T follicular helper cell (primary cell): ENCODE measurements at regions not wholly inside any gene's neighbourhood (a gene's known extent, or its start where the extent isn't known, plus 50 kb on each side); places are given as distances from the start of the nearest gene placed in this dataset.

Experiments
- DNase-seq: peaks from one replicate; pipeline ENCODE4 v3.0.0-alpha.2; 2020; ENCODE audit warnings: low read depth

DNA sequence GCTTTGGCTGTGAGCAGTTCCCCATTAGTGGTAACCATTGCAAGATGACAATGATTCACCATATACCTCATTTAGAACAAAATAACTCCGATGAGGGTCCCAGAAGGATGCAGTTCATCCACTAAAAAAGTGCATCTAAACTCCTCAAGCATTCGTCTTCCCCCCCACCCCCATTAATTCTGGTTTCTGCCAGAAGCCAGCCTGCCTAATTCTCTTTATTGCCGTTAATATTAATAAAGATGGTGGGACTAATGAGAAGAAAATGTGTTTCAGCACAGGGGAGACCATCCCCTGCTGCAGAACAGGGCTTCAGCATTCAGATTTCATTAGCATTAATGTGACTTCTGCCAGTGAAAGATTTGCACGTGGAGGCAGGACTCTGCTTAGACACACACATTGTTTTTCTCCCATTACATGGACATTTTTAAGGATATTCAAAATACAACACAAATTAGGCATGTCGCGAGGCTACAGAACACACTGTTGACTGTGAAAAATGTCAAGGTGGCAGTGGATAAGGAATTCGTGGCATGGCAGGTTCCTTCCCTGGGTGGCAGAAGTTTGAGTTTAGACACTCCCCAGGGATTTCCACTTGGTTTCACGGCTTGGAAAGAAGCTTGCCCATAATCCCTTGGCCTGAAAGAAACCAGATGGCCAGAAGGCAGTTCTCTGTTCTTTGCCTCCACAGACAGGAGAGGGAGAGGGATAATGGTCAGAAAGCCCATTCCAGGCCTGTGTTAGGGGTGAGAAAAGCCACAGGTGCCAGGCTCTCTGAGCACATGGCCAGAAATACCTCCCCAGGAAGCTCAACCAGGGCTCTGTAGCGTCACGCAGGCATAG is 236.5 kb downstream of the FOXO1 start:
- DNase-seq = no peak

DNA sequence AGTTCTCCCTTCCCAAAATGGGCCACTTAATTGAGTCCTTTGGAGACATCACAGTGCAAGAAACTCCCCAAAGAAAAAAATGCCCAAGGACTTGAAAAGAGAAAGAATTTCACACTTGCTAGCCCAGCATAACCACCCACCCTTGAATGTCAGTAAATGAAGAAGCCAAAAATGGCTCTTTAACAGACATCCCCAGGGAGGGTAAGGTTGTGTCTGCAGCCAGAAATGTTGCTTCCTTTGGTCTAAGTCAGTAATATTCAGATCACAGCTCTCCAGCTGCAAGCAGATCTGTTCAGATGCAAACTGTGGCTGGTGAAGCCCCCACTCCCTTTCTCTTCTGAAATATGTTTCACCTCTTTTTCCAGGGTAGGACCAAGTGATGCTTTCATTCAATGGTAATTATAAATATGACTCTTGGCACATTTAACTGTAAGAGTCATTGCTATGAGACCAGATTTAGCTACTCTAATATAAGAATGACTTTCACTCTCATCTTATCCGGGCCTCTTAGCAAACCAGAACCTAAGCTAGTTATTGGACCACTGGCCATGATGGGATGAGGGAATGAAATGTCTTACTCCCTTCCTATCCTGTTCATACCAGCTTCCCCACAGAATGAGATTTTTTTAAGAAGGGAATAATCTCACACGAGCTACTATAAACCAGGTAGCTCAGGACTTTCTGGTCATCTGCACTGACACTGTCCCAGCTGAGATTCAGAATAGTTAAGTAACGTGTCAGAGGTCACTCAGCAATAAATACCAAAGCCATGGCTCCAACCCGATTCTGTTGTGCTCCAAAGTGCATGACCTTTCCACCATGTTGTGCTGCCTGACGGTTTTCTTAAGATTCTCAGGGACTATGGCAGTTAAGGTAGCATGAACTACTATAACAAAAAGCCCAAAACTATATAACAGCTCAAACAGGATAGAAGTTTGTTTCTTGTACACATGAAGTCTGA is 234.1 kb downstream of the FOXO1 start:
- DNase-seq = no peak

DNA sequence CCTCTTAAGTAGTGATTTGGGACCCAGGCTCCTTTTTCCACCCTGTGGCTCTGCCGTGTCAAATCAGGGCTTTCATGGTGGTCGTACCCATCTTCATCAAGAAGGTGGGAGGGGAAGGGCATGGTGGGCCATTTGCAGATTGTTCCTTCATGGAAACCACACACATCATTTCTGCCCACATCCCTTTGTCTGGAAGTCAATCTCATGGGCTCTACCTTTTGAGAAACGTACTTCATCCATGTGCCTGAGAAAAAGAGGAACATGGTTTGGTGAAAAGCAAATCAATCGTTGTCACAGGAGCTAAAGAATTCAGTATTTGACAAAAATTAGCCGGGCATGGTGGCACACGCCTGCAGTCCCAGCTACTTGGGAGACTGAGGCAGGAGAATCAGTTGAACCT is 233.4 kb downstream of the FOXO1 start:
- no peak for DNase-seq

DNA sequence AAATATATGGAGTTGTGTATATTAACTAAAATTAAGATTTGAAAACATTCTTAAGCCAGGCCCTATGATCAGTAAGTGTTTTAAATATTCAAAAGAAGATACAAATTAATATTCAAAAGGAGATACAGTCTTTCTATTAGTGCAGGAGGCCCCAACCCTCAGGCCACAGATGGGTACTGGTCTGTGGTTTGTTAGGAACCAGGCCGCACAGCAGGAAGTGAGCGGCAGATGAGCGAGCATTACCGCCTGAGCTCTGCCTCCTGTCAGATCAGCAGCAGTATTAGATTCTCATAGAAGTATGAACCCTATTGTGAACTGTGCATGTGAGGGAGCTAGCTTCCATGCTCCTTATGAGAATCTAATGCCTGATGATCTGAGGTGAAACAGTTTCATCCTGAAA is 232.9 kb downstream of the FOXO1 start:
- peak; percentile 16 for DNase-seq

DNA sequence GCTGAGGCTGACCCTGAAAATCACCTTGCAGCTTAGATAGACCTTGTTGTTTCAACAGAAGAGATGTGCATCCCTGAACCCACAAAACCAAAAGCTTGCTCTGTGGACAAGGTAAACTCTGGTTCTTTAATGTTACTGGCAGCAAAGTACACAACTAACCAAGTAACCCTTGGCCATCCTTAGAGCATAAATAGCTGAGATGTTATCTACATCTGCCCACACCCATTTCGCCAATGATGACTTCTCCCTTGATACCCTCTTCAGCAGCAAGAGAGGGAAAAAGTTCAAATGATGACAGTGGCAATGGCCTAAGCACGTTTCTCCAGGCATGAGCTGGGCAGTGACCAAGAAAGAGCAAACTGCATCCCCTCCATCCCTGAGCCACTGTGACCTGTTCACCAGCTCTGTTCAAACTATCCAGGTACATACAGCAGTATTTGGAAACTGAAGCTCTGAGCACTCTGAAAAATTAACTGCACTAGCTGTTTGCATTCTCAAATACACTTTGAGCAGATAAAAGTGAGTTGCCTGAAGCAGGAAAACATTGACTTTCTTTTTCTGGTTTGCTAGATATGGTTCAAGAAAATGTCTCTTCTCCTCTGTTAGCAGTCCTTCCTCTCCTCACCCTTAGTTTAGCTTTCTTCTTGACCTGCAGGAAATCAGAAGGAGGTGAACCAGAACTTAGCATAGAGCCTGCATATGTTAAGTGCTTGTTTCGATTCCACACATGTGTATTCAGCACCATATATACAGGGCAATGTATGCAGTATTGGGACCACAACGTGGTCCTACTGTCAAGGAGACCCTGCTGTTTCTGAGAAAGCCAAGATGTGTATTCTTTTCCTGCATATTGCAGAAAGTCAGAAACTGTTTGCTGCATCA is 231.7 kb downstream of the FOXO1 start:
- no peak for DNase-seq

DNA sequence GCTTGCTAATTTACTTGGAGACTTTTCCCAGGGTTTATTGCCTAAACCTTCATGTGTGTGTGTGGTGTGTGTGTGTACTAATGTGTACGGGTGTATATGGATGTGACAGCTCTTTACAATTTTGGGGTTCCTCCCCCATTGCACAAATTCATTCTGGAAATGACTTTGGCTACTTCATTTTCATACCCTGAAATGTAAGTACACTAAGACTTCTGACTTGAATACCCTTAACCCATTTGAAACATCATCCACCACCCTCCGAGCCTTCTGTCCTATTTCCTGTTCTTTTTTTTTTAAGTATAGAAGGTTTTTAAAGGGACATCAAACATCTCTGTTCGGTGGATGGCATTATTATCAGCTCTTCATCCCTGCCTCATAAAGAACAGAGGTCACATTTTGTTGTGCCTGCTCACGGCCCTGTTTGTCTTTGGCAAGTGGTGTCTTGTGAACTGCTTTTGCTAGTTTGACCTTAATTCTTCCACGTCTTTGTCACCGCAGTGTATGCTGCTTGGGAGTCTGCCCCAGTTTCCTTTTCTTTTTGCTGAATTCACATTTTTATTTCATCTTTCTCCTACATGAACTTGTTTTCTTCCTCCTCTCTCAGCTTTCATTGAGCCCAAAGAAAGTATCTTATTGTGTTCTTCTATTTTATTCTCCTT is 228.3 kb downstream of the FOXO1 start:
- DNase-seq = no peak

DNA sequence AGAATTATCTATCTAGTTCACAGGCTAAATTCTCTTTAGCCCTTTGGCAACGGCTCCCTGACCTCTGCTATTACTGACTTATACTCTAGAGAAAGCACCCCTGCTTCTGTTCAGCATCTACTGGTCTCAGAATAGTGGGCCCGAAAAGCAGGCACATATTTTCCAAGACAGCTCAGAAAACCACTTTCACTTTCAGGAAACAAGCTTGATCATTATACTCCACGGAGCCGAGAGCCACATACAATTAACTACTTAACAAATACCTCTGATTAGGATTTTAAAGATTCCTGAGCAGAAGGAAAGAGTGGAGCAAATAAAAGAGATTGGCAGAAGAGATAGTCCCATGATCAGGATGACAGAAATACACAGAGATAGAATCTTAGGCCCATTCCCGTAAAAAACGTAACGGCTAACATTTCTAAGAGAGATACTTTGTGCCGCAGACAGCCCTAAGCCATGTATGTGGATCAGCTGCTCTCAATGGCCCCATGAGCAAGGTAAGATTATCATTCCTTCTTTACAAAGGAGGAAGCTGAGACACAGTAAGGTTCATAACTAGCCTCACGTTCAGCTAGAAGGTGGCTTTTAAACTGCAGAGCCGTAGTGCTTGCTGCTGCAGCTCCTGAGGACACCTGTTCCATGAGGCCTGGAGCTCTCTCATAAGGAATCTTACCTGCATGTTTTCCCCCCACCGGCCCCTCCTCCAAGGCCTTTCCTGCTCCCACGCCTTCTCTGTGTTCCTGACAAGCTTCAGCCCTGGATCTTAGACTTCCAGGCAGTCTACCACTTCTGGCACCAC is 227.2 kb downstream of the FOXO1 start:
- no peak for DNase-seq

DNA sequence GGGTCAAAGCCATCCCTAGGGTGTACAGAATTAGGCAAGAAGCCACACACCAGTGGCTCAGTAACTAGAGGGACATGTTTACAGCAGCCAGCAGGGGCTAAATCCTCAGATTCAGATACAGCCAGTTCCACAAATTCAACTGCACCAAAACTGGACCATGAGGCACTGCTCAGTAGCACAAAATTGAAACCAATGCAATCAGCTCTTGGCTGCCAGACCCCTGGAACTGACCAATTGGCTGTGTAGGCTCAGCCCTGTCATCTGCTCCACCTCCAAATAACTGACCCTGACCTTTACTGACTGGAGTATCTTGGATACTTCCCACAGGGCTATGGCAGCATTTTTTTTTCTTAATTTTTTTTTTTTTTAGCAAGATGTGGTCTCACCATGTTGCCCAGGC is 226.5 kb downstream of the FOXO1 start:
- no peak for DNase-seq

DNA sequence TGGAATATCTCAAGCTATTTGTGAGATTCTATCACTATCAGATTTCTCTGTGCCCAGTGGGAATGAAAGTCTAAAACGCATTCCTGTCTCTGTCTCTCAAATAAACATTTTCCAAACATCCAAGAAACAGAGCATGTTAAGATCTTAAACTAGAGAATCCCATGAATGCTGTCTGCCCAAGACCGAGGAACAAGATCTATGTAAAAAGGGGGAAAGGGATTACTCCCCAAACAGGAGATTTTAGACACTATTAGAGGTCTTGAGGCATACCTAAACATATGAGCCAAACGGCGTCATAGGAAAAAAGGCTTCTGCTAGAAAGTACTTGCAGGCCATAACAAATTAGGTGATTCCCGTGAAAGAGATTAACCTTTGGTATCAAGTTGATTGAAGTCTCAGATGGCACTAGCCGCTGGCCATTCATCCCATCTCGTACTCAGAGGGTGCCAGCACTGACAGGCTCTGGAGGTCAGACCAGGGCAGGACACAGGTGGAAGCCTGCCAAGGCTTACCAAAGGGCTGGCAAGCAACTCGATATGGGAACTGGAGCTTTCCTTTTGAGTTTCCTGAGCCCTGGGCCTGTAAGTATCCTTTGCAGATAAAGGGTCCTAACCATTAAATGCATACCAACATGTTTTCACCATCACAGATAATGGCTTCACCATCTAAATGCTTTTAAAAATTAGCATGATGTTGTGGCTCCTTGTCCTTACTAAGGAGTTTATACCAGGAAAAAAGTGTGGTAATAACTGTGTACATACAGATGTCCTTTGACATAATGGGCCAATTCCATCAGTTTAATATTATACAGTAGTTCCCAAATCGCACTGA is 225.2 kb downstream of the FOXO1 start:
- DNase-seq = no peak

DNA sequence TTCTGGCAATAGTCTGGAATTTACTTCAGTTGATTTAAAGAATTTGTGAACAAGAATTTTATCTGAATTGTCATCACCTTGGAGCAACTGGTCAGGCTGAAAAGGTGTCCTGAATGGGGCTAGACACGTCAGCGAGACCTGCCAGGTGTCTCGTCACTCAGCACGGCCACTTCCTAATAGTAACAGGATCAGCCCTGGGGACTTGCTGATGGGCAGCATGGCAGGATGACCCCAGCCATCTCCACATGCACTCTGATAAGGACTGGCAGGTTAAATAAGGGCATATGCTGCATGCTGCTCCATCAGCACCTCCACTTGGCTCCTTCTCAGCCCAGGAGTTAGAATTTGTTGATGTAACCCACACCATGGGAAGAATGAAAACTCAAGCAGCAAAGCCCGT is 224.2 kb downstream of the FOXO1 start:
- no peak for DNase-seq

DNA sequence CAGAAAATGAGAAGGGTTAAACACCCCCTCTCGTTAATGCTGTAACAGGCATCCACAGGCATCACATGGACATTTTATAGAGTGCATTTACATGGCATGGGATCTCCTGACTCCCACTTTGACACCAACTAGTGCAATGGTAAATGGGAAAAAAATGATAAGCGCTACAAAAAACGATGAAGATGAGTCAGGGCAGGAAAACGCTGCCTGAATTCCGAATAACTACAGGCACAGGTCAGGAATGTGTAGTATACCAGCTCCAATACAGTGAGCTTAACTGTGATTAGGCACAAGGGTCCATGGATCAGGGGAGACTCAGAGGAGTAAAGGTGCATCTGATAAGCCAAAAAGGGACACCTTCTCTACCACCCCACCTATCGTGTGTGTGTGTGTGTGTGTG is 223.6 kb downstream of the FOXO1 start:
- DNase-seq = no peak

DNA sequence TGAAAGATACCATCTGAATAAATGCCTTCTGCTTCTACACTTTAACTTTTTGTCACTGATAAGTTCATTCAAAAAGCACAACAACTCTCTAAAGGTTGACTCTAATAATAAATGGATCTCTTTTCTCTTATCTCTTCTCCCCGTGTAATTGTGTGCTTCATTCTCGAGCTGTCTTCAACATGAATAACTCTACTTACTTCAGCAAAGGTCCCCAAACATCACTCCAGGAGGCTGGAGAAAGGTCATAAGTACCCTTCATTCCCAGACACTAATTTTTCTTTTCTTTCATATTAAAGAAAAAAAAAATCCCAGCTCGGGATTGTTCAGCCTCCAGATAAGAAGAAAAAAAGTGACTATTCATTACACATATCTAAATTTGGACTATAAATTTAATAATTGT is 222.2 kb downstream of the FOXO1 start:
- no peak for DNase-seq

DNA sequence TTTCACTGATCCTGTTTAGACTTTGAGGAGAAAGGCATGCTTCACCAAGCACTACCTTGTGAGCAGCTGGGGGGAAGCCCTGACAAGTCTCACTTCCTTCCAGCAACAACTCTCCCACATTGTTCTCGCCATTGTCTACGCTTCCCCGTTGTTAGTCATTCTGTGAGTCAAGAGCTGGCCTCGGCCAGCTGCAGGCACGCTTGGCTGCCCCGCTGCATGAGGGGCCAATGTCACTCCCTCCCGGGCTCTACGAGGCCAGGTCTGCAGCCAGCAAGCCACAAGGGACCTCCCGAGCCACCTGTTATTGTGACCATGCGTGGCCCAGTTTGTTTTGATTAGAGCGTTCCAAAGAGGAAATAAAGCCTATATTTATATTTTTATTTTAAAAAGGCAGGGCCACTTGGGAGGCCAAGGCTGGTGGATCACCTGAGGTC is 220.9 kb downstream of the FOXO1 start:
- no peak for DNase-seq

DNA sequence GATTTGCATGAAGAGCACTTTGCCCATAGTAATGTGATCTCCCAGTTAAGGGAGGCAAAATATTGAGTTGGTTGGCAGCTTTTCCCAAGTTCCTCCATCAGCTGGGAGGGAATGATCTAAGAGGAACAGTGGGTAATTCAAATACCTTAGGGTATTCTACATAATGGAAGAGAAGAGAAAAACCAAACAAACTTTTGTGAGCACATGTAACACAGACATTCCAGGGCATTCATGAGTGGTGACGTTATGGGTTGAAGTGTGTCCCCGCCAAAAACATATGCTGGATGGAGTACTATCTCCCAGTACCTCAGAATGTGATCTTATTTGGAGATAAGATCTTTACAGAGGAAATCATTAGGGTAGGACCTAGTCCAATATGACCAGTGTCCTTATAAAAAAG is 220.1 kb downstream of the FOXO1 start:
- no peak for DNase-seq

DNA sequence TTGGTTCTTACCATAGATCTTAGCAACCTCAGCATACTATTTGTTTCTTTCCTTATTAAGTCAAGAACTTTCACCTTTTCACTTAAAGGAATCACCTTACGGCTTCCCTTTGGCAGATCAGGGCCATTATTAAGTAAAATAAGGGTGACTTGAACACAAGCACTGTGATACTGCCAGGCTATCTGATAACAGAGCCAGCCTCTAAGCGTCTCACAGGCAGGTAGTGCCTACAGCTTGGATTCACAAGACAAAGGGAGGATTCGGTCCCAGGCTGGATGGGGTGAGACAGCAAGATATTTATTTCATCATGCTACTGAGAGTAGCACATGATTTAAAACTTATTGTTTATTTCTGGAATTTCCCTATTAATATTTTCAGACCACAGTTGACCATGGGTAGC is 218.6 kb downstream of the FOXO1 start:
- DNase-seq = no peak

DNA sequence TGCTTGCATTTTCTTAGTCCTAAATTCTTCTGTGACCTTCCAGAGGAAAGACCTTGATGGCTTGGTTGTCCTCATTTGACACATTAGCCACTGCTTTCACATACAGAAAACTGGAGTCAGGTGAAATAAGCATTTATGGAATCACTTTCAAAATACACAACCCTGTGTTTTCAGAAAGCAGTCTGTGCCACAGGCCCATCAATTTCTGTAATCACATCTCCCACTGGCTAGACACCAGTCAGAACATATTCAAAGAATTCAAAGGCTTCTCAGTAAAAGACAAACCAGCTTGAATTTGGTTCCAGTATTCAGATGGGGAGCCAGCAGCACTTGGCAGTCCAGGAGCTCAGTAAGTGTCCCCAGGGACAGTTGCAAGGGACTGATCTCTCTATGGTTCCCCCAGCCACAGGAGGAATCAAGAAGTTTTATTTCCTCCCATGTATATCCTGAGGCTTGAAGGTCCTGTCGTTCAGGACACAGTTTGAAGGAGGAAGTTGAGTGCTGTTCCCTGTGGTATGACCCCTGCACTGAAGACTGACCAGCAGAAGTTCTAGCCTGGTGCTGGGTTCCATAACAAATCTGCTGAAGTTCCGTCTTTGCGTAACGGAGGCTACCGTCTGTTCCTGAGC is 214.3 kb downstream of the FOXO1 start:
- no peak for DNase-seq

DNA sequence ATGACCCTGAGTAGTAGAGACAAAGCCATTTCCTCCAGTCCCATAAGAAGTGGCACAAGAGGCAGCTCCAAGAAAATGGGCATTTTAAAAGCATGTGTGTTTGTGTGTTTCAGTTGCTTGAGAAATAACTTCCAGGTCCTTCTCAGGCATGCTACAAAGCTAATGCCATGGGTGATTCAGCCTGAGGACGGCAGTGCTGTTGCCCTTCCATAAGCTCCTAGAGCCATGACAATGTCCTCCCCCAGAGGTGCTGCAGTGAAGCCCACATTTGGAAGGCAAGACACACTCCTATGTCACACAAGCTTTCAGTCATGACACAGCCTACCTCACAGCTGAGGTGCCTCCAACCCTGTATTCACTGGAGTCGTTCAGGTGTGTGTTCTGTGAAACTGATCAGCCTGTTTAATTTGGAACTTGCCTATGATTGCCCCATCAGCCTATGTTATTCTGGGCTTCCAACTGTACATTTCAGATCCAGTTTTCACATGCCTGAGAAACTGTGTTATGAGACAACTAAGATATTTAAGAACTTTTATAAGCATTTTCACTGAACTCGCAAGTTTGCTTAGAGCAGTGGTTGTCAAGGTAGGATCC is 213.6 kb downstream of the FOXO1 start:
- no peak for DNase-seq

DNA sequence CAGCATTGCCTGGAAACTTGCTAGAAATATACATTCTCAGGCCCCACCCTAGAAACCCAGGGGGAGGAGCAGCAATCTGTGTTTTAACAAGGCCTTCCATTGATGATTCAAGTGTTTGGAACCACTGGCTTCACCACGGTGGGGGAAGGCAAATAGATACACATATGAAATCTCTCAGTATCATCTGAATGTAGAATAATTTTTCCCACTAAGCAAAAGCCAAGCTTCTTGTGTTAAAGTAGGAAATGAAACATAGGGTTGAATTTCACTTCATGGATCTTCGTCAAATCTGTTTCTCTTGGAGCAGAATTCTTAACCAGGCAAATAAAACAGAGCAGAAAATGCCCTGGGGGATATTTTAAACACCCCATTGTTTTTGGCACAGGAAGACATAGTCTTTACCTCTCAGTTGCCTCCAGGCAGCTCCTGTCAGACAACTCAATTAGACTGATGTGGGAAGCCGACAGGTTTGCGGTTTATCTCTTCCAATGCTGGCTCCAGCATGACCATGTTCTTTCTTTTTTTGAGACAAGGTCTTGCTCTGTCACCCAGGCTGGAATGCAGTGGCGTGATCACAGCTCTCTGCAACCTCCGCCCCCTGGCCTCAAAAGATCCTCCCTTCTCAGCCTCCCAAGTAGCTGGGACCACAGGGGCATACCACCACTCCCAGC is 213.0 kb downstream of the FOXO1 start:
- DNase-seq = no peak
